ENCODE measurements at regions not wholly inside any gene's neighbourhood (a gene's known extent, or its start where the extent isn't known, plus 50 kb on each side); places are given as distances from the start of the nearest gene placed in this dataset.

- DNase-seq (ENCODE audit: low read depth in 2 of 2), result no peak
Measured at GRCh38 chr10:90458571-90458970, 399.3 kb downstream of the HTR7 start.

- no peak for DNase-seq (ENCODE audit: low read depth in 2 of 2)
Measured at GRCh38 chr10:90461437-90462155, 396.2 kb downstream of the HTR7 start.

- DNase-seq (ENCODE audit: low read depth in 2 of 2), result no peak
Measured at GRCh38 chr10:90462749-90463470, 394.9 kb downstream of the HTR7 start.

GRCh38 chr10:90464329-90464728, 393.5 kb downstream of the HTR7 start:
- DNase-seq (ENCODE audit: low read depth in 2 of 2), result no peak

GRCh38 chr10:90470966-90471365, 386.9 kb downstream of the HTR7 start:
- no peak for DNase-seq (ENCODE audit: low read depth in 2 of 2)

GRCh38 chr10:90480466-90480865, 377.4 kb downstream of the HTR7 start:
- DNase-seq (ENCODE audit: low read depth in 2 of 2), result no peak

- no peak for DNase-seq (ENCODE audit: low read depth in 2 of 2)
Measured at GRCh38 chr10:90481326-90481923, 376.4 kb downstream of the HTR7 start.

- DNase-seq (ENCODE audit: low read depth in 2 of 2), result no peak
Measured at GRCh38 chr10:90484518-90484917, 373.3 kb downstream of the HTR7 start.

- no peak for DNase-seq (ENCODE audit: low read depth in 2 of 2)
Measured at GRCh38 chr10:90494183-90494582, 363.7 kb downstream of the HTR7 start.

GRCh38 chr10:90504172-90504571, 353.7 kb downstream of the HTR7 start:
- no peak for DNase-seq (ENCODE audit: low read depth in 2 of 2)

- DNase-seq (ENCODE audit: low read depth in 2 of 2), result no peak
Measured at GRCh38 chr10:90526721-90527120, 331.1 kb downstream of the HTR7 start.

- no peak for DNase-seq (ENCODE audit: low read depth in 2 of 2)
Measured at GRCh38 chr10:90530521-90530920, 327.3 kb downstream of the HTR7 start.

- DNase-seq (ENCODE audit: low read depth in 2 of 2), result no peak
Measured at GRCh38 chr10:90557385-90557784, 300.5 kb downstream of the HTR7 start.

GRCh38 chr10:90560331-90560730, 297.5 kb downstream of the HTR7 start:
- no peak for DNase-seq (ENCODE audit: low read depth in 2 of 2)

- DNase-seq (ENCODE audit: low read depth in 2 of 2), result no peak
Measured at GRCh38 chr10:90561666-90562065, 296.2 kb downstream of the HTR7 start.

- DNase-seq (ENCODE audit: low read depth in 2 of 2), result no peak
Measured at GRCh38 chr10:90571481-90572258, 286.2 kb downstream of the HTR7 start.

- no peak for DNase-seq (ENCODE audit: low read depth in 2 of 2)
Measured at GRCh38 chr10:90575125-90575524, 282.7 kb downstream of the HTR7 start.

- DNase-seq (ENCODE audit: low read depth in 2 of 2), result no peak
Measured at GRCh38 chr10:90577569-90577968, 280.3 kb downstream of the HTR7 start.

- no peak for DNase-seq (ENCODE audit: low read depth in 2 of 2)
Measured at GRCh38 chr10:90579602-90580242, 278.1 kb downstream of the HTR7 start.

- no peak for DNase-seq (ENCODE audit: low read depth in 2 of 2)
Measured at GRCh38 chr10:90583416-90583815, 274.4 kb downstream of the HTR7 start.

GRCh38 chr10:90587081-90587491, 270.8 kb downstream of the HTR7 start:
- DNase-seq (ENCODE audit: low read depth in 2 of 2), result no peak

GRCh38 chr10:90587561-90587960, 270.3 kb downstream of the HTR7 start:
- no peak for DNase-seq (ENCODE audit: low read depth in 2 of 2)

Data from stimulated activated CD8-positive, alpha-beta memory T cell treated with anti-CD3 and anti-CD28 coated beads, Interleukin-15, amount 100 ng/mL, for 48 hours (primary cell).